H1 (cell line): ENCODE measurements at regions not wholly inside any gene's neighbourhood (a gene's known extent, or its start where the extent isn't known, plus 50 kb on each side); places are given as distances from the start of the nearest gene placed in this dataset.

Experiments
- CTCF ChIA-PET: fragments of 300-600 bp; sonication (Branson Sonifier 250); formaldehyde crosslinking; loops from one replicate; lab custom pipeline; 2021; ENCODE audit not compliant: partially characterized antibody; lab: Charles Lee
- POLR2A ChIA-PET: fragments of 300-600 bp; sonication (Branson Sonifier 250); formaldehyde crosslinking; loops from one replicate; lab custom pipeline; 2021; ENCODE audit warnings: inconsistent platforms; ENCODE audit not compliant: partially characterized antibody; lab: Charles Lee
- DNase-seq, 2 experiments: peaks; one replicate each; pipeline versions ENCODE4 v3.0.0 to v3.0.0-alpha.2; 2010 to 2022; ENCODE audit warnings: low spot score in 2 of 2, low read depth in 1 of 2, mixed read lengths in 1 of 2
- FAIRE-seq: peaks from 2 replicates; lab custom pipeline; 2011; peaks lifted over from hg19 to GRCh38; lab: Jason Lieb, UNC
- H2AFZ ChIP-seq: 2 replicates; pipeline ENCODE4 v1.8.1; 2012; ENCODE audit warnings: low read length, inconsistent platforms
- H2AK5ac ChIP-seq: 2 replicates; pipeline ENCODE4 v1.6.1; 2013; ENCODE audit warnings: low read depth, low read length
- H2BK120ac ChIP-seq: replicated peaks from 2 replicates; pipeline ENCODE3; 2013; ENCODE audit warnings: low read depth, low read length, inconsistent platforms
- H2BK12ac ChIP-seq: 2 replicates; pipeline ENCODE4 v1.6.1; 2013; ENCODE audit warnings: low read depth, low read length
- H2BK15ac ChIP-seq: 2 replicates; pipeline ENCODE4 v1.6.1; 2013; ENCODE audit warnings: low read length
- H2BK20ac ChIP-seq: 2 replicates; pipeline ENCODE4 v1.6.1; 2013; ENCODE audit warnings: low read length
- H2BK5ac ChIP-seq: 2 replicates; pipeline ENCODE4 v1.6.1; 2013; ENCODE audit warnings: low read depth, low read length
- H3K14ac ChIP-seq: 2 replicates; pipeline ENCODE4 v1.6.1; 2013; ENCODE audit warnings: inconsistent platforms; ENCODE audit not compliant: insufficient read length
- H3K18ac ChIP-seq: 2 replicates; pipeline ENCODE4 v1.6.1; 2013; ENCODE audit warnings: low read length; ENCODE audit errors: extremely low read depth
- H3K23ac ChIP-seq: 2 replicates; pipeline ENCODE4 v1.6.1; 2013; ENCODE audit warnings: inconsistent platforms; ENCODE audit not compliant: insufficient read length
- H3K23me2 ChIP-seq: 2 replicates; pipeline ENCODE4 v1.6.1; 2013; ENCODE audit warnings: low read depth, low read length
- H3K27ac ChIP-seq: 2 replicates; pipeline ENCODE4 v1.6.1; 2011; ENCODE audit warnings: low read depth, low read length, inconsistent platforms
- H3K27me3 ChIP-seq, 4 experiments: replicated peaks in 1 of 4; 1 replicate in 1 of 4; 2 replicates in 3 of 4; pipeline versions ENCODE4 v1.6.1 to v1.8.1; 2011 to 2013; ENCODE audit warnings: low read length in 3 of 4, mild to moderate bottlenecking in 3 of 4, inconsistent platforms in 2 of 4, mixed read lengths in 2 of 4, moderate library complexity in 1 of 4; ENCODE audit not compliant: control insufficient read depth in 3 of 4, insufficient read depth in 3 of 4; ENCODE audit errors: extremely low read depth in 1 of 4
- H3K36me3 ChIP-seq, 4 experiments: 2 replicates each; pipeline versions ENCODE4 v1.6.1 to v1.8.1; 2011 to 2013; ENCODE audit warnings: mild to moderate bottlenecking in 4 of 4, low read length in 3 of 4, moderate library complexity in 2 of 4, control low read depth in 1 of 4, inconsistent platforms in 1 of 4; ENCODE audit not compliant: insufficient read depth in 4 of 4, control insufficient read depth in 2 of 4
- H3K4ac ChIP-seq: replicated peaks from 2 replicates; pipeline ENCODE3; 2013; ENCODE audit warnings: low read length, low read depth, mixed read lengths, inconsistent platforms; ENCODE audit not compliant: insufficient read length
- H3K4me1 ChIP-seq, 4 experiments: replicated peaks in 1 of 4; 1 replicate in 1 of 4; 2 replicates in 3 of 4; pipeline versions ENCODE4 v1.6.1 to v1.8.1; 2011 to 2013; ENCODE audit warnings: low read length in 3 of 4, inconsistent platforms in 2 of 4, mixed read lengths in 1 of 4; ENCODE audit not compliant: insufficient read depth in 4 of 4, control insufficient read depth in 3 of 4
- H3K4me2 ChIP-seq, 2 experiments: 2 replicates each; pipeline versions ENCODE4 v1.6.1 to v1.8.1; 2011 to 2013; ENCODE audit warnings: low read depth in 2 of 2, low read length in 2 of 2, control low read depth in 1 of 2, inconsistent platforms in 1 of 2, mild to moderate bottlenecking in 1 of 2; ENCODE audit not compliant: insufficient read depth in 1 of 2
- H3K4me3 ChIP-seq, 4 experiments: fragments of 200-600, 300-600 bp in 1 of 4; sonication (generic), shearing (Covaris generic), sonication (Bioruptor Twin) in 1 of 4; 2 replicates each; pipeline versions ENCODE4 v1.5.1 to v1.8.1; 2011 to 2016; ENCODE audit warnings: low read length in 4 of 4, low read depth in 3 of 4, control low read depth in 2 of 4, inconsistent platforms in 2 of 4, mild to moderate bottlenecking in 2 of 4, mixed read lengths in 1 of 4, moderate library complexity in 1 of 4; ENCODE audit not compliant: insufficient read depth in 2 of 4; ENCODE audit errors: extremely low read depth in 1 of 4
- H3K56ac ChIP-seq: replicated peaks from 2 replicates; pipeline ENCODE3; 2013; ENCODE audit warnings: low read depth, mild to moderate bottlenecking, mixed read lengths, low read length, inconsistent platforms; ENCODE audit not compliant: insufficient read length
- H3K79me1 ChIP-seq: 2 replicates; pipeline ENCODE4 v1.6.1; 2013; ENCODE audit warnings: low read depth, low read length, control low read depth
- H3K79me2 ChIP-seq, 2 experiments: 2 replicates each; pipeline versions ENCODE4 v1.6.1 to v1.8.1; 2012 to 2013; ENCODE audit warnings: low read length in 2 of 2, mild to moderate bottlenecking in 2 of 2, inconsistent platforms in 1 of 2; ENCODE audit not compliant: insufficient read depth in 2 of 2, control insufficient read depth in 1 of 2
- H3K9ac ChIP-seq, 4 experiments: replicated peaks in 1 of 4; 1 replicate in 1 of 4; 2 replicates in 3 of 4; pipeline versions ENCODE4 v1.6.1 to v1.8.1; 2011 to 2013; ENCODE audit warnings: low read depth in 3 of 4, low read length in 3 of 4, control low read depth in 2 of 4, mild to moderate bottlenecking in 2 of 4, moderate library complexity in 2 of 4, inconsistent platforms in 1 of 4; ENCODE audit errors: extremely low read depth in 1 of 4
- H3K9me3 ChIP-seq, 2 experiments: 2 replicates each; pipeline versions ENCODE4 v1.6.1 to v1.8.1; 2012 to 2013; ENCODE audit warnings: mild to moderate bottlenecking in 2 of 2, moderate library complexity in 2 of 2, control low read depth in 1 of 2, inconsistent platforms in 1 of 2, low read depth in 1 of 2, low read length in 1 of 2, mixed read lengths in 1 of 2; ENCODE audit not compliant: insufficient read depth in 2 of 2
- H4K20me1 ChIP-seq, 2 experiments: replicated peaks in 1 of 2; 2 replicates each; pipeline versions ENCODE3 to v1.8.1; 2011 to 2013; ENCODE audit warnings: inconsistent platforms in 2 of 2, low read length in 2 of 2, mild to moderate bottlenecking in 1 of 2; ENCODE audit not compliant: insufficient read depth in 2 of 2, control insufficient read depth in 1 of 2
- H4K5ac ChIP-seq: 2 replicates; pipeline ENCODE4 v1.6.1; 2013; ENCODE audit warnings: low read length, low read depth, mixed read lengths, inconsistent platforms; ENCODE audit not compliant: insufficient read length
- H4K8ac ChIP-seq: 2 replicates; pipeline ENCODE4 v1.8.0; 2013; ENCODE audit warnings: mild to moderate bottlenecking, moderate library complexity, low read length, inconsistent platforms; ENCODE audit not compliant: insufficient read depth; ENCODE audit errors: extremely low read depth
- H4K91ac ChIP-seq: replicated peaks from 2 replicates; pipeline ENCODE3; 2013; ENCODE audit warnings: low read length, mixed read lengths, inconsistent platforms; ENCODE audit not compliant: insufficient read length
- ATF3 ChIP-seq: IDR thresholded peaks from 2 replicates; pipeline ENCODE4 v1.6.1; 2011; ENCODE audit warnings: low read depth, mild to moderate bottlenecking, low read length; ENCODE audit not compliant: insufficient read depth
- CBX5 ChIP-seq: fragments of 300-800, 300-1000 bp; sonication (generic); IDR thresholded peaks from 2 replicates; pipeline ENCODE4 v1.7.1; 2016; ENCODE audit warnings: antibody characterized with exemption, low read length, low read depth
- CEBPB ChIP-seq: IDR thresholded peaks from 2 replicates; pipeline ENCODE4 v1.6.1; 2012; ENCODE audit warnings: low read depth, low read length
- EZH2 ChIP-seq: fragments of 200-600 bp; sonication (generic); IDR thresholded peaks from 2 replicates; pipeline ENCODE4 v1.7.1; 2012; ENCODE audit warnings: low read depth, mild to moderate bottlenecking, moderate library complexity, low read length, inconsistent platforms; ENCODE audit not compliant: severe bottlenecking
- GABPA ChIP-seq: IDR thresholded peaks from 2 replicates; pipeline ENCODE4 v1.6.1; 2011; ENCODE audit warnings: mild to moderate bottlenecking, low read length, moderate library complexity, borderline replicate concordance; ENCODE audit not compliant: insufficient read depth
- GTF2F1 ChIP-seq: IDR thresholded peaks from 2 replicates; pipeline ENCODE4 v1.6.1; 2012; ENCODE audit warnings: low read depth, low read length, improper control_type of control experiment, borderline replicate concordance
- JUND ChIP-seq: IDR thresholded peaks from 2 replicates; pipeline ENCODE4 v1.6.1; 2011; ENCODE audit warnings: mild to moderate bottlenecking, improper control_type of control experiment, low read length
- KDM5A ChIP-seq: fragments of 200-600 bp; IDR thresholded peaks from 2 replicates; pipeline ENCODE4 v1.7.1; 2012; ENCODE audit warnings: mild to moderate bottlenecking, low read length, inconsistent platforms, mixed read lengths
- NANOG ChIP-seq: IDR thresholded peaks from 2 replicates; pipeline ENCODE4 v1.6.1; 2011; ENCODE audit warnings: low read length, low read depth, mild to moderate bottlenecking, inconsistent platforms; ENCODE audit not compliant: insufficient read depth, poor library complexity, severe bottlenecking
- POLR2A ChIP-seq, 2 experiments: IDR thresholded peaks; 1 replicate in 1 of 2; 2 replicates in 1 of 2; pipeline ENCODE4 v1.6.1; 2011; ENCODE audit warnings: low read depth in 2 of 2, low read length in 2 of 2, mild to moderate bottlenecking in 2 of 2; ENCODE audit errors: control extremely low read depth in 1 of 2
- POLR2AphosphoS5 ChIP-seq: IDR thresholded peaks from 2 replicates; pipeline ENCODE4 v1.6.1; 2011; ENCODE audit warnings: low read depth, low read length
- RNF2 ChIP-seq: fragments of 200-900, 300-1000 bp; sonication (generic); IDR thresholded peaks from 2 replicates; pipeline ENCODE4 v1.7.1; 2016; ENCODE audit warnings: borderline replicate concordance, low read depth, mild to moderate bottlenecking, antibody characterized with exemption, low read length; ENCODE audit not compliant: poor library complexity, severe bottlenecking; ENCODE audit errors: missing control alignments
- SIRT6 ChIP-seq: IDR thresholded peaks from one replicate; pipeline ENCODE4 v1.7.1; 2012; ENCODE audit warnings: low read length, inconsistent platforms
- SP1 ChIP-seq: IDR thresholded peaks from 2 replicates; pipeline ENCODE4 v1.6.1; 2011; ENCODE audit warnings: low read depth, low read length
- SRF ChIP-seq: IDR thresholded peaks from 2 replicates; pipeline ENCODE4 v1.6.1; 2011; ENCODE audit warnings: mild to moderate bottlenecking, low read depth, low read length, moderate library complexity
- SUZ12 ChIP-seq: fragments of 200-600 bp; sonication (generic); IDR thresholded peaks from 2 replicates; pipeline ENCODE4 v1.6.1; 2012; ENCODE audit warnings: mild to moderate bottlenecking, inconsistent platforms, low read length, moderate library complexity, mixed read lengths
- WGBS, 2 experiments: shearing (Covaris generic) in 1 of 2; methylation state at CpG; one replicate each; pipeline versions ENCODE4 v1.1.6 to v1.1.7; 2013 to 2015; ENCODE audit warnings: low lambda C conversion rate in 2 of 2, mixed read lengths in 2 of 2, inconsistent platforms in 1 of 2, low coverage in 1 of 2, missing lambda C conversion rate in 1 of 2; ENCODE audit not compliant: insufficient replicate concordance in 2 of 2, insufficient coverage in 1 of 2, insufficient read length in 1 of 2; ENCODE audit errors: extremely low coverage in 1 of 2, missing lambda C conversion rate in 1 of 2; 5-methylcytosine and 5-hydroxymethylcytosine counted together

- Histone ChIP-seq H2BK5ac (no peak overlapping the region), H2BK15ac (no peak overlapping the region), H2BK12ac (no peak overlapping the region), H4K20me1 (no peaks in the 10 kb centered on the region), H2AFZ (no peak overlapping the region), H4K8ac (no peak overlapping the region), H2BK20ac (no peak overlapping the region), H3K79me1 (no peaks in the 10 kb centered on the region), H3K27ac (no peak overlapping the region), H3K14ac (no peak overlapping the region), H3K79me2 (no peaks in the 10 kb centered on the region), H2BK120ac (no peak overlapping the region), H3K9ac (no peak overlapping the region), H3K4ac (no peak overlapping the region), H3K23ac (no peak overlapping the region), H3K56ac (no peak overlapping the region), H2AK5ac (no peak overlapping the region), H3K9me3 (peaks cover 0 to 3% of the 10 kb centered on the region in 2 experiments; a peak in 1 of 4 replicates), H3K36me3 (no peaks in the 10 kb centered on the region), H3K4me1 (no peaks in the 10 kb centered on the region), H4K5ac (no peak overlapping the region), H3K4me3 (no peak overlapping the region), H3K23me2 (no peaks in the 10 kb centered on the region), H3K27me3 (no peaks in the 10 kb centered on the region), H3K18ac (no peak overlapping the region), H3K4me2 (no peak overlapping the region), H4K91ac (no peak overlapping the region)
- 94% methylated on average over 3 of the region's 3 CpGs; no CpG with 5 or more reads in 1 of the 2 experiments for WGBS, 2 experiments
- CTCF ChIA-PET, result no interaction called here
- DNase-seq, result no peak
- FAIRE-seq, result no peak
- POLR2A ChIA-PET, result no interaction called here
- TF ChIP-seq SP1, result no peak
- TF ChIP-seq SRF, result no peak
- TF ChIP-seq EZH2, result no peak
- TF ChIP-seq GABPA, result no peak
- no peak for TF ChIP-seq POLR2AphosphoS5
- TF ChIP-seq NANOG, result no peak
- TF ChIP-seq RNF2, result no peak
- no peak for TF ChIP-seq GTF2F1
- TF ChIP-seq ATF3, result no peak
- no peak for TF ChIP-seq CEBPB
- TF ChIP-seq CBX5, result no peak
- no peak for TF ChIP-seq POLR2A (IDR thresholded peaks at IDR 0.05; ENCODE audit: control extremely low read depth in 1 of 2, low read depth in 2 of 2, low read length in 2 of 2)
- TF ChIP-seq KDM5A, result no peak
- no peak for TF ChIP-seq JUND
- no peak for TF ChIP-seq SUZ12
- TF ChIP-seq SIRT6, result no peak
Measured at GRCh38 chr13:65275108-65275507, 1955.0 kb downstream of the PCDH9 start.
